Fibroblast of mammary gland (primary cell): ENCODE measurements at regions not wholly inside any gene's neighbourhood (a gene's known extent, or its start where the extent isn't known, plus 50 kb on each side); places are given as distances from the start of the nearest gene placed in this dataset.

ENCODE experiments used
- DNase-seq: peaks from one replicate; pipeline ENCODE4 v3.0.0-alpha.2; 2010; ENCODE audit warnings: low read depth
- H3K4me3 ChIP-seq: 2 replicates; pipeline ENCODE4 v1.5.1; 2011; ENCODE audit warnings: low read depth, mild to moderate bottlenecking, low read length, moderate library complexity; ENCODE audit not compliant: control insufficient read depth
- CTCF ChIP-seq: conservative IDR thresholded peaks from 2 replicates; pipeline ENCODE4 v1.5.1; 2011; ENCODE audit warnings: low read depth, low read length, inconsistent platforms; ENCODE audit not compliant: control insufficient read depth, insufficient read depth

- H3K4me3 ChIP-seq: no peak overlapping the region
- no peak for TF ChIP-seq CTCF
- no peak for DNase-seq
These were observed 126.5 kb upstream of the NTF3 start for GRCh38 chr12:5305425-5305824.

- H3K4me3 ChIP-seq: no peak overlapping the region
- no peak for TF ChIP-seq CTCF
- DNase-seq: no peak
These were observed 125.9 kb upstream of the NTF3 start for GRCh38 chr12:5305886-5306545.

GRCh38 chr12:5307065-5307464 lies 124.8 kb upstream of the NTF3 start:
- no peak for DNase-seq
- no peak overlapping the region for H3K4me3 ChIP-seq
- no peak for TF ChIP-seq CTCF

GRCh38 chr12:5308216-5308615 lies 123.7 kb upstream of the NTF3 start:
- DNase-seq: no peak
- TF ChIP-seq CTCF: no peak
- no peak overlapping the region for H3K4me3 ChIP-seq

GRCh38 chr12:5308996-5309395 lies 122.9 kb upstream of the NTF3 start:
- no peak overlapping the region for H3K4me3 ChIP-seq
- DNase-seq: no peak
- no peak for TF ChIP-seq CTCF

GRCh38 chr12:5309654-5310053 lies 122.3 kb upstream of the NTF3 start:
- no peak for TF ChIP-seq CTCF

GRCh38 chr12:5310151-5310550 lies 121.8 kb upstream of the NTF3 start:
- no peak for TF ChIP-seq CTCF
- no peak overlapping the region for H3K4me3 ChIP-seq
- DNase-seq: no peak

More at GRCh38 chr12:5309654-5310053, 122.3 kb upstream of the NTF3 start:
- no peak for DNase-seq
- no peak overlapping the region for H3K4me3 ChIP-seq
